ENCODE measurements at regions not wholly inside any gene's neighbourhood (a gene's known extent, or its start where the extent isn't known, plus 50 kb on each side); places are given as distances from the start of the nearest gene placed in this dataset.
"Not testable (repeated sequence)": the region's sequence is repeated elsewhere in the genome, so short reads cannot be mapped to it uniquely, and the experiment has no call there.

GRCh38 chr12:131226345-131227265, 272.9 kb downstream of the ADGRD1 start:
- no peak for TF ChIP-seq CTCF (IDR thresholded peaks at IDR 0.05)
- no peak overlapping the region for H3K4me3 ChIP-seq
- DNase-seq (ENCODE audit: low spot score in 2 of 2) = no peak
- H3K27ac ChIP-seq = no peak overlapping the region
- no peaks in the 10 kb centered on the region for H3K36me3 ChIP-seq
- intact Hi-C loops (cut with DNase I) = no loop called here
- no peaks in the 10 kb centered on the region for H3K9me3 ChIP-seq
- H3K4me1 ChIP-seq = no peaks in the 10 kb centered on the region
- H3K27me3 ChIP-seq = no peaks in the 10 kb centered on the region

GRCh38 chr12:131227641-131228040, 273.9 kb downstream of the ADGRD1 start:
- H3K9me3 ChIP-seq; H3K36me3 ChIP-seq; H3K4me1 ChIP-seq; intact Hi-C loops (cut with DNase I); H3K4me3 ChIP-seq; DNase-seq (ENCODE audit: low spot score in 2 of 2); H3K27me3 ChIP-seq; H3K27ac ChIP-seq: not testable (repeated sequence)

GRCh38 chr12:131229079-131229425, 275.3 kb downstream of the ADGRD1 start:
- H3K4me3 ChIP-seq; H3K4me1 ChIP-seq; H3K9me3 ChIP-seq; H3K27me3 ChIP-seq; DNase-seq (ENCODE audit: low spot score in 2 of 2); H3K27ac ChIP-seq; intact Hi-C loops (cut with DNase I); H3K36me3 ChIP-seq: not testable (repeated sequence)

- Histone ChIP-seq H3K27ac (no peak overlapping the region), H3K36me3 (no peaks in the 10 kb centered on the region), H3K4me1 (no peaks in the 10 kb centered on the region), H3K27me3 (no peaks in the 10 kb centered on the region), H3K9me3 (no peaks in the 10 kb centered on the region), H3K4me3 (no peak overlapping the region)
- no peak for TF ChIP-seq CTCF (IDR thresholded peaks at IDR 0.05)
- no peak for DNase-seq (ENCODE audit: low spot score in 2 of 2)
- intact Hi-C loops (cut with DNase I) = no loop called here
Measured at GRCh38 chr12:131229426-131230339, 276.0 kb downstream of the ADGRD1 start.

GRCh38 chr12:131230340-131231031, 276.8 kb downstream of the ADGRD1 start:
- Histone ChIP-seq H3K9me3 (no peaks in the 10 kb centered on the region), H3K27ac (no peak overlapping the region), H3K4me1 (no peaks in the 10 kb centered on the region), H3K27me3 (no peaks in the 10 kb centered on the region), H3K4me3 (no peak overlapping the region), H3K36me3 (no peaks in the 10 kb centered on the region)
- no peak for DNase-seq (ENCODE audit: low spot score in 2 of 2)
- intact Hi-C loops (cut with DNase I) = no loop called here
- no peak for TF ChIP-seq CTCF (IDR thresholded peaks at IDR 0.05)

- Histone ChIP-seq H3K36me3 (no peaks in the 10 kb centered on the region), H3K4me1 (no peaks in the 10 kb centered on the region), H3K9me3 (no peaks in the 10 kb centered on the region), H3K27me3 (no peaks in the 10 kb centered on the region), H3K4me3 (no peak overlapping the region), H3K27ac (no peak overlapping the region)
- no peak for TF ChIP-seq CTCF (IDR thresholded peaks at IDR 0.05)
- no peak for DNase-seq (ENCODE audit: low spot score in 2 of 2)
- intact Hi-C loops (cut with DNase I) = no loop called here
Measured at GRCh38 chr12:131231032-131231980, 277.6 kb downstream of the ADGRD1 start.

Measured in ascending aorta (tissue), 2 donors.